Thyroid gland (tissue), 4 donors: ENCODE measurements at regions not wholly inside any gene's neighbourhood (a gene's known extent, or its start where the extent isn't known, plus 50 kb on each side); places are given as distances from the start of the nearest gene placed in this dataset.

Experiments used
- CTCF ChIP-seq, 6 experiments: fragments of 200-600 bp in 3 of 6; fragments of 450-650 bp in 3 of 6; sonication (generic) in 3 of 6; IDR thresholded peaks; one replicate each; pipeline ENCODE4 v1.5.1; 2016 to 2019; ENCODE audit warnings: antibody characterized with exemption in 6 of 6, mild to moderate bottlenecking in 2 of 6, inconsistent platforms in 1 of 6, moderate library complexity in 1 of 6
- POLR2A ChIP-seq, 2 donors: fragments of 450-650 bp; IDR thresholded peaks; one replicate each; pipeline ENCODE4 v1.6.1; 2017; ENCODE audit warnings: antibody characterized with exemption in 2 of 2, mild to moderate bottlenecking in 2 of 2, moderate library complexity in 1 of 2

GRCh38 chr18:24710474-24710873 is 250.0 kb downstream of the HRH4 start:
- TF ChIP-seq POLR2A (IDR thresholded peaks at IDR 0.05) = no peak
- no peak for TF ChIP-seq CTCF (IDR thresholded peaks at IDR 0.05)
